ENCODE measurements at regions not wholly inside any gene's neighbourhood (a gene's known extent, or its start where the extent isn't known, plus 50 kb on each side); places are given as distances from the start of the nearest gene placed in this dataset.

- TF ChIP-seq POLR2AphosphoS5 (IDR thresholded peaks at IDR 0.05; ENCODE audit: low read depth, low read length): no peak
- no peak for TF ChIP-seq REST (IDR thresholded peaks at IDR 0.05; ENCODE audit: insufficient read depth in 1 of 2, low read depth in 2 of 2, low read length in 2 of 2)
- TF ChIP-seq SIN3A (IDR thresholded peaks at IDR 0.05; ENCODE audit: borderline replicate concordance, insufficient read depth, low read length): no peak
- TF ChIP-seq FOXP2 (optimal IDR thresholded peaks at IDR 0.05; ENCODE audit: borderline replicate concordance, extremely low read depth, extremely low read length, insufficient read depth): no peak
- no peak for TF ChIP-seq TAF1 (IDR thresholded peaks at IDR 0.05; ENCODE audit: borderline replicate concordance, insufficient read depth, low read length)
Observed at GRCh38 chr5:97488126-97488668, 305.1 kb upstream of the RIOK2 start.

GRCh38 chr5:97489010-97489840 lies 306.2 kb upstream of the RIOK2 start:
- TF ChIP-seq REST (IDR thresholded peaks at IDR 0.05; ENCODE audit: insufficient read depth in 1 of 2, low read depth in 2 of 2, low read length in 2 of 2): no peak
- TF ChIP-seq TAF1 (IDR thresholded peaks at IDR 0.05; ENCODE audit: borderline replicate concordance, insufficient read depth, low read length): no peak
- no peak for TF ChIP-seq FOXP2 (optimal IDR thresholded peaks at IDR 0.05; ENCODE audit: borderline replicate concordance, extremely low read depth, extremely low read length, insufficient read depth)
- no peak for TF ChIP-seq SIN3A (IDR thresholded peaks at IDR 0.05; ENCODE audit: borderline replicate concordance, insufficient read depth, low read length)
- no peak for TF ChIP-seq POLR2AphosphoS5 (IDR thresholded peaks at IDR 0.05; ENCODE audit: low read depth, low read length)

- TF ChIP-seq TAF1 (IDR thresholded peaks at IDR 0.05; ENCODE audit: borderline replicate concordance, insufficient read depth, low read length): no peak
- no peak for TF ChIP-seq REST (IDR thresholded peaks at IDR 0.05; ENCODE audit: insufficient read depth in 1 of 2, low read depth in 2 of 2, low read length in 2 of 2)
- TF ChIP-seq SIN3A (IDR thresholded peaks at IDR 0.05; ENCODE audit: borderline replicate concordance, insufficient read depth, low read length): no peak
- no peak for TF ChIP-seq POLR2AphosphoS5 (IDR thresholded peaks at IDR 0.05; ENCODE audit: low read depth, low read length)
- no peak for TF ChIP-seq FOXP2 (optimal IDR thresholded peaks at IDR 0.05; ENCODE audit: borderline replicate concordance, extremely low read depth, extremely low read length, insufficient read depth)
Observed at GRCh38 chr5:97494465-97494864, 311.4 kb upstream of the RIOK2 start.

GRCh38 chr5:97495301-97495700 lies 312.3 kb upstream of the RIOK2 start:
- no peak for TF ChIP-seq POLR2AphosphoS5 (IDR thresholded peaks at IDR 0.05; ENCODE audit: low read depth, low read length)
- TF ChIP-seq REST (IDR thresholded peaks at IDR 0.05; ENCODE audit: insufficient read depth in 1 of 2, low read depth in 2 of 2, low read length in 2 of 2): no peak
- TF ChIP-seq TAF1 (IDR thresholded peaks at IDR 0.05; ENCODE audit: borderline replicate concordance, insufficient read depth, low read length): no peak
- TF ChIP-seq FOXP2 (optimal IDR thresholded peaks at IDR 0.05; ENCODE audit: borderline replicate concordance, extremely low read depth, extremely low read length, insufficient read depth): no peak
- TF ChIP-seq SIN3A (IDR thresholded peaks at IDR 0.05; ENCODE audit: borderline replicate concordance, insufficient read depth, low read length): no peak
